ENCODE measurements at regions not wholly inside any gene's neighbourhood (a gene's known extent, or its start where the extent isn't known, plus 50 kb on each side); places are given as distances from the start of the nearest gene placed in this dataset.

DNA sequence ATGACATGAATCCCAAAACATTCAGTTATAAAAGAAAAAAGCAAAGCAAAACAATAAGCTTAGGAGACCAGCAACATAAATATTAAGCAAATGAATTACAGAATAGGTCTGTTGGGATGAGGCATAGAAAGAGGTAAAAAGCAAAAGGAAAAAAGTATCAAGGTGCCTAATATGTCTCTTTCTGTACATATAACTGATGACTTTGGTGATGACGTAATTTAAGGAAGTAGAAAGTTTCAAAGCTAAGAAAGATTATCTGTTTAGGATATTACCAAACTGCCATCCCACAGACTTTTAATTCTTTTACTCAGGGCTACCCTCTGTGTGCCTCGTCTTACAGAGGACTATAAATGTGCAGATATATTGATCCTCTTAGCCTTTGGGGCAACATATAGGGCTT lies 1066.5 kb downstream of the SORCS3 start:
- TF ChIP-seq, protein P1, sequence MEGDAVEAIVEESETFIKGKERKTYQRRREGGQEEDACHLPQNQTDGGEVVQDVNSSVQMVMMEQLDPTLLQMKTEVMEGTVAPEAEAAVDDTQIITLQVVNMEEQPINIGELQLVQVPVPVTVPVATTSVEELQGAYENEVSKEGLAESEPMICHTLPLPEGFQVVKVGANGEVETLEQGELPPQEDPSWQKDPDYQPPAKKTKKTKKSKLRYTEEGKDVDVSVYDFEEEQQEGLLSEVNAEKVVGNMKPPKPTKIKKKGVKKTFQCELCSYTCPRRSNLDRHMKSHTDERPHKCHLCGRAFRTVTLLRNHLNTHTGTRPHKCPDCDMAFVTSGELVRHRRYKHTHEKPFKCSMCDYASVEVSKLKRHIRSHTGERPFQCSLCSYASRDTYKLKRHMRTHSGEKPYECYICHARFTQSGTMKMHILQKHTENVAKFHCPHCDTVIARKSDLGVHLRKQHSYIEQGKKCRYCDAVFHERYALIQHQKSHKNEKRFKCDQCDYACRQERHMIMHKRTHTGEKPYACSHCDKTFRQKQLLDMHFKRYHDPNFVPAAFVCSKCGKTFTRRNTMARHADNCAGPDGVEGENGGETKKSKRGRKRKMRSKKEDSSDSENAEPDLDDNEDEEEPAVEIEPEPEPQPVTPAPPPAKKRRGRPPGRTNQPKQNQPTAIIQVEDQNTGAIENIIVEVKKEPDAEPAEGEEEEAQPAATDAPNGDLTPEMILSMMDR (IDR thresholded peaks at IDR 0.05): no peak
- no peak for TF ChIP-seq POLR2AphosphoS5 (IDR thresholded peaks at IDR 0.05)

Data from suprapubic skin (tissue), 3 donors.